HEK293 (cell line): ENCODE measurements at regions not wholly inside any gene's neighbourhood (a gene's known extent, or its start where the extent isn't known, plus 50 kb on each side); places are given as distances from the start of the nearest gene placed in this dataset.

Source experiments
- HOXA7 ChIP-seq: sonication (generic); formaldehyde crosslinking; IDR thresholded peaks from 2 replicates; pipeline ENCODE4 v1.8.1; 2022; ENCODE audit warnings: missing genetic modification reagents, borderline replicate concordance
- KLF10 ChIP-seq: fragments of 450-650 bp; IDR thresholded peaks from 2 replicates; pipeline ENCODE4 v1.5.1; 2018; ENCODE audit warnings: missing biosample characterization, mild to moderate bottlenecking, missing genetic modification characterization
- TF ChIP-seq, protein P1 (sequence below): fragments of 450-650 bp; formaldehyde crosslinking; IDR thresholded peaks from 2 replicates; pipeline ENCODE4 v1.5.1; 2016; ENCODE audit warnings: missing biosample characterization, missing genetic modification characterization

DNA sequence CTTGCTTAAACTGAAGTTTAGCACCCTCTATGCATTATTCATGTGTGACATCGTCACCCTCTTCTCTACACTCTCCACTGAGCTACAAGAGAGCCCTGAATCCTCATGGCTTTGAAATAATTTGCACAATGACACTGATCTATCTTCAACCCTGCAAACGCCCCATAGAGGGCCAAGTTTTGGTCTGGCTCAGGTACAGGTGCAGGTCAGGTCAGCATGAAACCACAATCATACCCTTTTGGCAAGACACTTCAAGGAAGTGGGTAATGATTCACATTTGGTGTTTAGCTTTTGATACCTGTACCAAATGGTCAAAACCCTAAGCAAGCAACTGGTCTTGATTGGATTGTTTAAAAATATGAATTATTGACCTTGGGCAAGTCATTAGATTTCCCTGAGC is 122.2 kb upstream of the CADM1 start:
- TF ChIP-seq HOXA7 (CRISPR knock-in tag) (no peak), KLF10 (tag by site-specific recombination) (no peak)
- TF ChIP-seq, protein P1, sequence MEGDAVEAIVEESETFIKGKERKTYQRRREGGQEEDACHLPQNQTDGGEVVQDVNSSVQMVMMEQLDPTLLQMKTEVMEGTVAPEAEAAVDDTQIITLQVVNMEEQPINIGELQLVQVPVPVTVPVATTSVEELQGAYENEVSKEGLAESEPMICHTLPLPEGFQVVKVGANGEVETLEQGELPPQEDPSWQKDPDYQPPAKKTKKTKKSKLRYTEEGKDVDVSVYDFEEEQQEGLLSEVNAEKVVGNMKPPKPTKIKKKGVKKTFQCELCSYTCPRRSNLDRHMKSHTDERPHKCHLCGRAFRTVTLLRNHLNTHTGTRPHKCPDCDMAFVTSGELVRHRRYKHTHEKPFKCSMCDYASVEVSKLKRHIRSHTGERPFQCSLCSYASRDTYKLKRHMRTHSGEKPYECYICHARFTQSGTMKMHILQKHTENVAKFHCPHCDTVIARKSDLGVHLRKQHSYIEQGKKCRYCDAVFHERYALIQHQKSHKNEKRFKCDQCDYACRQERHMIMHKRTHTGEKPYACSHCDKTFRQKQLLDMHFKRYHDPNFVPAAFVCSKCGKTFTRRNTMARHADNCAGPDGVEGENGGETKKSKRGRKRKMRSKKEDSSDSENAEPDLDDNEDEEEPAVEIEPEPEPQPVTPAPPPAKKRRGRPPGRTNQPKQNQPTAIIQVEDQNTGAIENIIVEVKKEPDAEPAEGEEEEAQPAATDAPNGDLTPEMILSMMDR (tag by site-specific recombination): no peak
